ENCODE measurements at regions not wholly inside any gene's neighbourhood (a gene's known extent, or its start where the extent isn't known, plus 50 kb on each side); places are given as distances from the start of the nearest gene placed in this dataset.

GRCh38 chr1:222099746-222100145 is 357.9 kb upstream of the DUSP10 start:
- ATAC-seq (no peak), DNase-seq (no peak)
- intact Hi-C loops (cut with DNase I, micrococcal nuclease): loop anchor here in 1 of 2 donors (10.0 kb wide), 1 partner anchor 355 kb away; no protein-coding TSS in a partner anchor
- TF ChIP-seq, protein P1, sequence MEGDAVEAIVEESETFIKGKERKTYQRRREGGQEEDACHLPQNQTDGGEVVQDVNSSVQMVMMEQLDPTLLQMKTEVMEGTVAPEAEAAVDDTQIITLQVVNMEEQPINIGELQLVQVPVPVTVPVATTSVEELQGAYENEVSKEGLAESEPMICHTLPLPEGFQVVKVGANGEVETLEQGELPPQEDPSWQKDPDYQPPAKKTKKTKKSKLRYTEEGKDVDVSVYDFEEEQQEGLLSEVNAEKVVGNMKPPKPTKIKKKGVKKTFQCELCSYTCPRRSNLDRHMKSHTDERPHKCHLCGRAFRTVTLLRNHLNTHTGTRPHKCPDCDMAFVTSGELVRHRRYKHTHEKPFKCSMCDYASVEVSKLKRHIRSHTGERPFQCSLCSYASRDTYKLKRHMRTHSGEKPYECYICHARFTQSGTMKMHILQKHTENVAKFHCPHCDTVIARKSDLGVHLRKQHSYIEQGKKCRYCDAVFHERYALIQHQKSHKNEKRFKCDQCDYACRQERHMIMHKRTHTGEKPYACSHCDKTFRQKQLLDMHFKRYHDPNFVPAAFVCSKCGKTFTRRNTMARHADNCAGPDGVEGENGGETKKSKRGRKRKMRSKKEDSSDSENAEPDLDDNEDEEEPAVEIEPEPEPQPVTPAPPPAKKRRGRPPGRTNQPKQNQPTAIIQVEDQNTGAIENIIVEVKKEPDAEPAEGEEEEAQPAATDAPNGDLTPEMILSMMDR (IDR thresholded peaks at IDR 0.05): no peak
- peaks cover 2% of the 10 kb centered on the region for H3K4me1 ChIP-seq (ENCODE audit: low read depth)
- no peaks in the 10 kb centered on the region for H3K36me3 ChIP-seq (ENCODE audit: low read depth)
- H3K9me3 ChIP-seq: no peaks in the 10 kb centered on the region
- no peak overlapping the region for H3K4me3 ChIP-seq

DNA sequence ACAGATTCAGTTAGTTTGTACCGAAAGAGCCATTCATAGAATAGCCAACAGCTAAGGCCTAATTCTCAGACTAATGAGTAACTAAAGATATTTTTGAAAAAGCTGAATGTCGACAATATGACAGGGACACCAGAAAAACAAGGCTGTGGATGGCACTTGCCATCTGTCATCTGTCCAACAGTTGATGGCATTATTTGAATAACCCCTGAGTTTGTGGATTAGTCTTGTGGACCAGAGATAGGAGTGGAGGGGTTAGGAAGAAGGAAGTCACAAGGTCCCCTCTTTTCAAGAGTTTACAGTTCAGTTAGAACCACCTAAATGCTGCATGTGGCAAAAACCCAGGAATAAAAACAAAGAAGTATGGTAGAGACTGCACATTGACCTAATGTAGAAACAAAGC is 356.5 kb upstream of the DUSP10 start:
- H3K9me3 ChIP-seq: no peaks in the 10 kb centered on the region
- TF ChIP-seq, protein P1 (IDR thresholded peaks at IDR 0.05): no peak
- no peak for ATAC-seq
- no peak for DNase-seq
- H3K4me3 ChIP-seq: no peak overlapping the region
- no peaks in the 10 kb centered on the region for H3K4me1 ChIP-seq (ENCODE audit: low read depth)
- H3K36me3 ChIP-seq (ENCODE audit: low read depth): no peaks in the 10 kb centered on the region
- intact Hi-C loops (cut with DNase I, micrococcal nuclease): loop anchor here in 1 of 2 donors (10.0 kb wide), 1 partner anchor 356 kb away; no protein-coding TSS in a partner anchor

DNA sequence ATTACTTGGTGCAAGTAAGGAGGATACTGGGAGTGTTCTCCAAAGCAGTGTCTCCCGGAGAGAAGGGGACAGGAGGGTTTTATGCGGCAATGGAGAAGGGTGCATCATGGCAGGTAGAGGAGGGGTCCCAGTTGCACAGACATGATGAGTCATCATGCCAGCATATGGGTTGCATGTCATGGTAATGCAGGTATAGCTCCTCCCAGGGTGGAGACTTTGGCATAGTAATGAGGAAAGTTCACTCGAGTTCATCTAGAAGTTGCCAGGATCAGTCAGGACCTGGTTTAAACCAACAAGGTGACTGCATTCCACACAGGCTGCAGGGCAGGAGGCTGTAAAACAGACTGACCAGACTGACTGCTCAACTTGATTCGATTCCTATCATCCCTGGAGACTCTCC is 355.7 kb upstream of the DUSP10 start:
- H3K4me1 ChIP-seq (ENCODE audit: low read depth): no peaks in the 10 kb centered on the region
- no peaks in the 10 kb centered on the region for H3K36me3 ChIP-seq (ENCODE audit: low read depth)
- no peak overlapping the region for H3K4me3 ChIP-seq
- intact Hi-C loops (cut with DNase I, micrococcal nuclease): loop anchor here in 1 of 2 donors (10.0 kb wide), 1 partner anchor 357 kb away; no protein-coding TSS in a partner anchor
- peak; percentile 66 for ATAC-seq
- TF ChIP-seq, protein P1 (IDR thresholded peaks at IDR 0.05): no peak
- no peaks in the 10 kb centered on the region for H3K9me3 ChIP-seq
- DNase-seq: peak in 1 of 3 donors; percentile 16

GRCh38 chr1:222096883-222097282 is 355.0 kb upstream of the DUSP10 start:
- Histone ChIP-seq H3K4me3 (no peak overlapping the region), H3K4me1 (ENCODE audit: low read depth) (no peaks in the 10 kb centered on the region), H3K36me3 (ENCODE audit: low read depth) (no peaks in the 10 kb centered on the region), H3K9me3 (no peaks in the 10 kb centered on the region)
- ATAC-seq: no peak
- intact Hi-C loops (cut with DNase I, micrococcal nuclease): loop anchor here in 1 of 2 donors (10.0 kb wide), 1 partner anchor 358 kb away; no protein-coding TSS in a partner anchor
- TF ChIP-seq, protein P1 (IDR thresholded peaks at IDR 0.05): no peak
- DNase-seq: no peak

- TF ChIP-seq, protein P1 (IDR thresholded peaks at IDR 0.05): no peak
Measured at GRCh38 chr1:222096476-222096772, 354.5 kb upstream of the DUSP10 start.

More at GRCh38 chr1:222096476-222096772, 354.5 kb upstream of the DUSP10 start:
- no peaks in the 10 kb centered on the region for H3K9me3 ChIP-seq
- DNase-seq (no peak), ATAC-seq (no peak)
- no peak overlapping the region for H3K4me3 ChIP-seq
- no peaks in the 10 kb centered on the region for H3K4me1 ChIP-seq (ENCODE audit: low read depth)
- H3K36me3 ChIP-seq (ENCODE audit: low read depth): no peaks in the 10 kb centered on the region
- intact Hi-C loops (cut with DNase I, micrococcal nuclease): loop anchor here in 1 of 2 donors (10.0 kb wide), 1 partner anchor 358 kb away; no protein-coding TSS in a partner anchor

All from mucosa of descending colon (tissue), 3 donors.